ENCODE measurements at regions not wholly inside any gene's neighbourhood (a gene's known extent, or its start where the extent isn't known, plus 50 kb on each side); places are given as distances from the start of the nearest gene placed in this dataset.

- 53 to 77% (median 67%) methylated on average over 3 of the region's 3 CpGs for WGBS, 5 donors
- TF ChIP-seq POLR2AphosphoS5 (IDR thresholded peaks at IDR 0.05) (no peak), EP300 (IDR thresholded peaks at IDR 0.05) (no peak), CTCF (IDR thresholded peaks at IDR 0.05) (no peak), POLR2A (IDR thresholded peaks at IDR 0.05) (no peak)
- Histone ChIP-seq H3K9me3 (no peaks in the 10 kb centered on the region), H3K36me3 (no peaks in the 10 kb centered on the region), H3K4me3 (no peak overlapping the region), H3K27ac (no peak overlapping the region), H3K4me1 (no peaks in the 10 kb centered on the region), H3K27me3 (peaks cover 0 to 3% (median 0%) of the 10 kb centered on the region in 3 donors)
- DNase-seq: peak in 1 of 2 donors; percentile 75
- intact Hi-C loops (cut with DNase I; ENCODE audit: low total_unique reads): no loop called here
Measured at GRCh38 chr6:168967281-168967925, 286.2 kb downstream of the THBS2 start.

- Histone ChIP-seq H3K4me3 (no peak overlapping the region), H3K9me3 (no peaks in the 10 kb centered on the region), H3K36me3 (no peaks in the 10 kb centered on the region), H3K27me3 (peaks cover 0 to 4% (median 3%) of the 10 kb centered on the region in 3 donors), H3K27ac (no peak overlapping the region), H3K4me1 (no peaks in the 10 kb centered on the region)
- no peak for DNase-seq
- TF ChIP-seq EP300 (IDR thresholded peaks at IDR 0.05) (no peak), POLR2AphosphoS5 (IDR thresholded peaks at IDR 0.05) (no peak), POLR2A (IDR thresholded peaks at IDR 0.05) (no peak), CTCF (IDR thresholded peaks at IDR 0.05) (no peak)
- WGBS, 5 donors: 75 to 86% (median 84%) methylated on average over 14 of the region's 14 CpGs
- intact Hi-C loops (cut with DNase I; ENCODE audit: low total_unique reads): no loop called here
Measured at GRCh38 chr6:168964138-168964835, 289.4 kb downstream of the THBS2 start.

- H3K9me3 ChIP-seq: no peaks in the 10 kb centered on the region
- H3K27ac ChIP-seq: no peak overlapping the region
- H3K36me3 ChIP-seq: no peaks in the 10 kb centered on the region
- H3K4me3 ChIP-seq: no peak overlapping the region
- intact Hi-C loops (cut with DNase I; ENCODE audit: low total_unique reads): no loop called here
- H3K4me1 ChIP-seq: no peaks in the 10 kb centered on the region
- TF ChIP-seq EP300 (IDR thresholded peaks at IDR 0.05): no peak
- no peak for TF ChIP-seq CTCF (IDR thresholded peaks at IDR 0.05)
- TF ChIP-seq POLR2A (IDR thresholded peaks at IDR 0.05): no peak
- TF ChIP-seq POLR2AphosphoS5 (IDR thresholded peaks at IDR 0.05): no peak
- peak in 1 of 2 donors; percentile 50 for DNase-seq
- 83 to 93% (median 85%) methylated on average over 14 of the region's 14 CpGs for WGBS, 5 donors
- peaks cover 0 to 4% (median 3%) of the 10 kb centered on the region in 3 donors for H3K27me3 ChIP-seq
Measured at GRCh38 chr6:168962886-168963285, 290.8 kb downstream of the THBS2 start.

- H3K27me3 ChIP-seq: peaks cover 0 to 4% (median 3%) of the 10 kb centered on the region in 3 donors
- no peak for TF ChIP-seq CTCF (IDR thresholded peaks at IDR 0.05)
- no peak for TF ChIP-seq POLR2AphosphoS5 (IDR thresholded peaks at IDR 0.05)
- TF ChIP-seq POLR2A (IDR thresholded peaks at IDR 0.05): no peak
- TF ChIP-seq EP300 (IDR thresholded peaks at IDR 0.05): no peak
- intact Hi-C loops (cut with DNase I; ENCODE audit: low total_unique reads): no loop called here
Measured at GRCh38 chr6:168961264-168961656, 292.4 kb downstream of the THBS2 start.

More at GRCh38 chr6:168961264-168961656, 292.4 kb downstream of the THBS2 start:
- Histone ChIP-seq H3K27ac (no peak overlapping the region), H3K4me3 (no peak overlapping the region), H3K36me3 (no peaks in the 10 kb centered on the region), H3K9me3 (no peaks in the 10 kb centered on the region), H3K4me1 (no peaks in the 10 kb centered on the region)
- WGBS, 5 donors: 86 to 96% (median 94%) methylated on average over 13 of the region's 13 CpGs
- no peak for DNase-seq

Measured in stomach (tissue), 8 donors.